GM18867 (cell line): ENCODE measurements at regions not wholly inside any gene's neighbourhood (a gene's known extent, or its start where the extent isn't known, plus 50 kb on each side); places are given as distances from the start of the nearest gene placed in this dataset.
"Not testable (repeated sequence)": the region's sequence is repeated elsewhere in the genome, so short reads cannot be mapped to it uniquely, and the experiment has no call there.

Experiments
- ATAC-seq: cut with Tn5 transposase; IDR thresholded peaks from one replicate; pipeline ENCODE4 v1.9.1; 2021; ENCODE audit warnings: mild to moderate bottlenecking, moderate library complexity; ENCODE audit not compliant: unreplicated experiment

- no peak for ATAC-seq
Observed at GRCh38 chr18:34350778-34351177, 126.1 kb upstream of the NOL4 start.

GRCh38 chr18:34352385-34353163 lies 127.9 kb upstream of the NOL4 start:
- no peak for ATAC-seq

- no peak for ATAC-seq
Observed at GRCh38 chr18:34354351-34354750, 129.6 kb upstream of the NOL4 start.

- no peak for ATAC-seq
Observed at GRCh38 chr18:34357944-34358580, 133.3 kb upstream of the NOL4 start.

- peak; percentile 89 for ATAC-seq
Observed at GRCh38 chr18:34358923-34359322, 134.2 kb upstream of the NOL4 start.

GRCh38 chr18:34364699-34365098 lies 140.0 kb upstream of the NOL4 start:
- no peak for ATAC-seq

- ATAC-seq, result no peak
Observed at GRCh38 chr18:34370704-34371395, 146.1 kb upstream of the NOL4 start.

- no peak for ATAC-seq
Observed at GRCh38 chr18:34380326-34380725, 155.6 kb upstream of the NOL4 start.

- no peak for ATAC-seq
Observed at GRCh38 chr18:34385311-34385710, 160.6 kb upstream of the NOL4 start.

GRCh38 chr18:34386803-34387202 lies 162.1 kb upstream of the NOL4 start:
- no peak for ATAC-seq

GRCh38 chr18:34397286-34397896 lies 172.7 kb upstream of the NOL4 start:
- ATAC-seq, result no peak

GRCh38 chr18:34399892-34400291 lies 175.2 kb upstream of the NOL4 start:
- ATAC-seq, result no peak

- ATAC-seq, result no peak
Observed at GRCh38 chr18:34400834-34401233, 176.1 kb upstream of the NOL4 start.

GRCh38 chr18:34401775-34402174 lies 177.1 kb upstream of the NOL4 start:
- no peak for ATAC-seq

GRCh38 chr18:34407471-34407870 lies 182.8 kb upstream of the NOL4 start:
- not testable (repeated sequence) for ATAC-seq

- ATAC-seq, result no peak
Observed at GRCh38 chr18:34411952-34412351, 187.2 kb upstream of the NOL4 start.

GRCh38 chr18:34431042-34431441 lies 206.3 kb upstream of the NOL4 start:
- no peak for ATAC-seq

GRCh38 chr18:34444622-34445021 lies 219.9 kb upstream of the NOL4 start:
- no peak for ATAC-seq

- ATAC-seq, result no peak
Observed at GRCh38 chr18:34448662-34449061, 223.9 kb upstream of the NOL4 start.

- no peak for ATAC-seq
Observed at GRCh38 chr18:34457761-34458160, 233.0 kb upstream of the NOL4 start.

GRCh38 chr18:34458410-34458977 lies 233.8 kb upstream of the NOL4 start:
- ATAC-seq, result no peak
